ENCODE measurements at regions not wholly inside any gene's neighbourhood (a gene's known extent, or its start where the extent isn't known, plus 50 kb on each side); places are given as distances from the start of the nearest gene placed in this dataset.
"Not testable (repeated sequence)": the region's sequence is repeated elsewhere in the genome, so short reads cannot be mapped to it uniquely, and the experiment has no call there.

- DNase-seq: no peak
Measured at GRCh38 chr11:50088231-50088630, 55.6 kb downstream of the OR4C45 start.

- DNase-seq: no peak
Measured at GRCh38 chr11:50098186-50098725, 65.6 kb downstream of the OR4C45 start.

GRCh38 chr11:50102916-50103315 lies 70.2 kb downstream of the OR4C45 start:
- DNase-seq: no peak

DNA sequence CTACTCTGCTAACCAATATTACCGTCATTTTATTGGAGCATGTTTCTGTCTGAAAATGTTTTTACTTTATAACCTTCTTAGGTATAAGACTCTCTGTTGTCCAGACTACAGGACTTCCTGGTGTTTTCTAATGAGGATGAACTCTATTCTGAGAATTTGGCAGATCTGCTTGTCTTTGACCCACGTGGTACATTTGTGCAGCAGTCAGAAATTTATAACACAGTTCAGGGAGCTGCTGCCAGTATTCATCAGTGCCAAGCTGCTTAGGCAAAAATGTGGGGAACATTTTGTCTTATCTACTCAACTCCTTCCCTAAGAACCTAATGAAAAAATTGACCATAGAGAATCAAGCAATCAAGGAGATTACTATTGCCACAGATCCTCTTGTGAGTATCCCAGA lies 108.0 kb downstream of the OR4C45 start:
- not testable (repeated sequence) for DNase-seq

DNA sequence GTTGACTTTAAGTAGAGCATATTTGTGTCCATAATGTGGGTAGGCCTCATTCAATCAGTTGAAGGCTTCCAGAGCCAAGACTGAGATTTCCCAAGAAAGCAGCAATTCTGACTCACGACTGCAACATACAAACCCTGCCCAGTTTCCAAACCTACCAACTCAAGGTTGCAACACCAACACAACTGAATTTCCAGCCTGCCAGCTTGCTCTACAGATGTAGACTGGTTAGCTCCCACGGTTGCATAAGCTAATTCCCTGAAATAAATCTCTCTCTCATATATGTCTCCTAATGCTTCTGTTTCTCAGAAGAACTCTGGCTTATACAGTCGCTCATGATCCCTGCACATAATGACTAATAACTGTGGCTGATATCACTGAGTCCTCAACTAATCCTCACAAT lies 113.6 kb downstream of the OR4C45 start:
- DNase-seq: not testable (repeated sequence)

DNA sequence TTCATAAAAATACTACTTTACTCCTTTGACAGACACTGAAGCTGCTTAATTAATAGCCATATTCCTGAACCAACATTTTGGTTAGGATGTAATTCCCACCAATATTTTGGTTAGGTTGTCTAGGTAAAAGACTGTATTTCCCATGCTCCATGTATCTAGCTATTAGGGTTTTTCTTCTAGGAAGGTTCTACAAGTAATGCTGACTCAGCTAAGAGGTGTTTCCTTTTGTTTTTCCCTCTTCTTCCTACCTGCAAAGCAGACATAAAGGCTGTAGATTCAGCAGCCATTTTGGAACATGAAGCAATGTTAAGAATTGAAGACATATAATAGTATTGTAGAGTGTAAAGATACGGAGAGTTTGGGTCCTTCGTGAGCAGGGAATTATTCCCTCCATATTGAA lies 115.3 kb downstream of the OR4C45 start:
- DNase-seq: not testable (repeated sequence)

- DNase-seq: no peak
Measured at GRCh38 chr11:50155508-50155907, 122.8 kb downstream of the OR4C45 start.

DNA sequence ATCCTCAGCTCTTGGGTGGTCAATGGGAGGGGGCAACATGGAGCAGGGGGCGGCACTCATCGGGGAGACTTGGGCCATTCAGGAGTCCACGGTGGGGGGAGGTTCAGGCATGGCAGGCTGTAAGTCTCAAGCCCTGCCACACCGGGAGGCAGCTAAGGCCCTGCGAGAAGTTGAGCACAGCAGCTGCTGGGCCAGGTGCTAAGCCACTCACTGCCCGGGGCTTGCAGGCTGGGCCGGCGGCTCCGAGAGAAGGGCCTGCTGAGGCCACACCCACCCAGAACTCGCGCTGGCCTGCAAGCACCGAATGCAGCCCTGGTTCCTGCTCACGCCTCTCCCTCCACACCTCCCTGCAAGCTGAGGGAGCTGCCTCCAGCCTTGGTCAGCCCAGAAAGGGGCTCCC lies 131.4 kb downstream of the OR4C45 start:
- DNase-seq: no peak

- no peak for DNase-seq
Measured at GRCh38 chr11:50169634-50170033, 137.0 kb downstream of the OR4C45 start.

GRCh38 chr11:50170115-50170514 lies 137.4 kb downstream of the OR4C45 start:
- no peak for DNase-seq

GRCh38 chr11:50174189-50174588 lies 141.5 kb downstream of the OR4C45 start:
- no peak for DNase-seq

- no peak for DNase-seq
Measured at GRCh38 chr11:50174975-50175374, 142.3 kb downstream of the OR4C45 start.

DNA sequence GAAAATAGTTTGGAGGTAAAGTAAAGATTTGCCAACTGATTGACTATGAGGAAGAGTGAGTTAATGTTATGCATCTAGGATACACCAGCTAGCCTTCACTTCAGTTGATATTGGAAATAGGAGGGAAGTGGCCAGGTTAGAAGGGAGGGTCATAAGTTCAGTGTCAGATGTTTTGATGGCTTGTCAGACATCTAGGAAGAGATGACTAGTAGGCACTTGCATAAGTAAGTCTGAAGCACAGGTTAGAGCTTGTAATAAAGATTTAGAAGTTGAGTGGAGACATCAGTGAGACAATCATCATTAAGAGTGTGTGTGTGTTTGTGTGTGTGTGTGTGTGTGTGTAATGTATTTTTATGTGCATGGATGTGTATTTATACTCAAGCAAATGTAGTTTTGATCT lies 146.1 kb downstream of the OR4C45 start:
- no peak for DNase-seq

DNA sequence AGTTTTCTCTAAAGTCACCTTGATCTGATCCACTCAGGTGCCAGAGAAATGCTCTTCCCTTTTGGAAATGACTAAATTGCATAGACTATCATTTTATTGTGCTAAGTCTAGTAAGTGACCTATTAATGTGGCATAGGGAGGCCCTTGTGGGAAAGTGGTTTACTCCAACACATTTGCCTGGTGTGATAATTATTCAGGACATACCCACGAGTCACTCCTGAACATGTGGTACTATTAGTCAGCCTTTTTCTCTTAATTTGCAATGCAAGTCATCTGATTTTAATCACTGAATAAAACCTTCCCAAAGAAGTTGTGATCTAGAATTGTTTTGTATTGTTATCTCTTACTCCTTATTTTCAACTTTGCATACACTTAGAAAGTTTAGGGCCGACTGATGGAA lies 148.7 kb downstream of the OR4C45 start:
- DNase-seq: no peak

DNA sequence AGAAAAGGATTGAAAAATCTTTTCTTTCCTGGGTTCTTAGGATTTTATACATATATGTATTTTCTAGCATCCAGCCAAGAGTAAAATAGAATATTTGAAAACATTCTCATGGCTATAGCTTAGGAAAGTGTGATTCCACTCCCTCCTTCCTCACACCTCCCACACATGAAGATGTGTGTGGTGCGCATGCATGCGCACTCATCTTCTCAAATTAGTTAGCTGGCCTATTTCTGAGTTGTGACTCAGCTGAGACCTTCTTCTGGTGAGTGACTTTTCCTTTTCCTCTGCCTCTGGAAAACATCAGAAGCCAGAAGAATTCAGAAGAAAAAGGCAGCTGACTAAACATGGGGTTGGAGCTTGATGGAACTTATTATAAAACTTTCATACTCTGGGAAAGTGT lies 149.8 kb downstream of the OR4C45 start:
- DNase-seq: no peak

GRCh38 chr11:50183170-50183569 lies 150.5 kb downstream of the OR4C45 start:
- not testable (repeated sequence) for DNase-seq

DNA sequence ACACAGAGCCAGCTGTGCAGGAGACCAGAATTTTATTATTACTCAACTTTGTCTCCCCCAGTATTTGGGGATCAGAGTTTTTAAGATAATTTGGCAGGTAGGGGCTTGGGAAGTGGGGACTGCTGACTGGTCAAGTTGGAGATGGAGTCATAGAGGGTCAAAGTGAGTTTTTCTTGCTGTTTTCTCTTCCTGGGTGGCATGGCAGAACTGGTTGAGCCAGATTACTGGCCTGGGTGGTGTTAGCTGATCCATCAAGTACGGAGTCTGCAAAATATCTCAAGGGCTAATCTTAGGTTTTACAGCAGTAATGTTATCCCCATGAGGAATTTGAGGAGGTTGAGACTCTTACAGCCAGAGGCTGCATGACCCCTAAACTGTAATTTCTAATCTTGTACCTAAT lies 153.5 kb downstream of the OR4C45 start:
- DNase-seq: no peak

DNA sequence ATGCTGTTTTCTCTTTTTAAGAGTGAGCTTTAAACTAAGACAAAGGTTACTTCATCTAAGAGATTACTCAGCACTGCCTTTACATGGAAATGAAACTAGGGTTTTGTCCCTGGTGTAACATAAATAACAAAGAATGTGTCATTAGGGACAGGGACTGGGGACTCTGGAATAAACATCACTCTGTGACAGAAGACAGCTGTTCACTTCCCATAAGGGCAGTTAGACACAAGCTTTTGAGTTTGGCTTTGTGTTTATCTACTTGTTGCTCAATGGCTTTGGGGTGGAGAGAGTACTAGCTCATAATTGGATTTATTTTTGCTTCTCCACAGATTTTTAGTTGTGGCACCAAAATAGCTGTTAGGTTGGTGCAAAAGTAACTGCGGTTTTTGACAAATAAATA lies 154.5 kb downstream of the OR4C45 start:
- DNase-seq: no peak

DNA sequence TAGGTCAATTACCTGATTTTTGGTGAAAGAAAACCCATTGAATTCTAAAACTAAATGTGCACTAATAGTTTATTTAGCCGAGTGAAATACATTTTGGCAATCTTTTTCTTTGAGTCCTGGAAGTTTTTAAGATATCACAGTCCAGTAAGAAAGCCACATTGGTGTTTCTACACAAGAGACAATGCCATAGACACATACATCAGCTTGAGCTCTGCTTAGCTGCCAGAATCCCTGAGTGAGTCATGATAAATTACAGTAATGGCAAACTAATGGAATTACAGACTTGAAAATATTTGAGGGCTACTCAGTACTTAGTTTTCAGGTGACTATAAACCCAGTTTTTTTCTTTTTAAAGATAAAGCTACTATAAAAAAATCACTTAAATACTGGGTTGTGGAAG lies 155.4 kb downstream of the OR4C45 start:
- no peak for DNase-seq

GRCh38 chr11:50192743-50193142 lies 160.1 kb downstream of the OR4C45 start:
- no peak for DNase-seq

- DNase-seq: no peak
Measured at GRCh38 chr11:50214376-50214775, 181.7 kb downstream of the OR4C45 start.

DNA sequence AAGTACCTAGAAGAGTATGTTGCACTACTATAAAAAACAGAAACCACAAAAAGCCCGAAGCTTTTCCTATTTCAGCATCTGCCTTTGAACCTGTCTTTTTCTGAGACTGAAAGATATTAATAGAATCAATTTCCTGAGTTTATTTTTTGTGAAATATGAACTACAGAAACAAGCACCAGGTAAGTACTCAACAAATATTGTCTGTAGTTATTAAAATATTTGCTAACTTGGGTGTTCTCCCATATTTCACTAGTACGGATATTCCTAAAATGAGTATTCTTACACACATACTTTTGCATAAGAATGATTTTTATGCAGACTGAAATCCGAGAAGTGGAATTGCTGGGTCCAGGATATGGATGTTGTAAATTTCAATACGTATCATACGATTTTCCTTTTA lies 188.0 kb downstream of the OR4C45 start:
- DNase-seq: no peak

DNA sequence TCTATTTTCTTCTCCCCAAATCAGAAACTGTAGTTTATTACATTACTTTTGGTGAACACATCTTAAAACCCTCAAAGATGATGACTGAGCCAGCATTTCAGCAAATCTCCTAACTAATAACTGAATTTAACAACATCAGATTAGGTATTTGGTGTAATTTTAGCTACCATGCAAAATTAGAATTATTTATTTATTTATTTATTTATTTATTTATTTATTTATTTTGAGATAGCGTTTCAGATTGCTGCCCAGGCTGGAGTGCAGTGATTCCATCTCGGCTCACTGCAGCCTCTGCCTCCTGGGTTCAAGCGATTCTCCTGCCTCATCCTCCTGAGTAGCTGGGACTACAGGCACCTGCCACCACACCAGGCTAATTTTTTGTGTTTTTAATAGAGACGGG lies 205.7 kb downstream of the OR4C45 start:
- DNase-seq: not testable (repeated sequence)

DNA sequence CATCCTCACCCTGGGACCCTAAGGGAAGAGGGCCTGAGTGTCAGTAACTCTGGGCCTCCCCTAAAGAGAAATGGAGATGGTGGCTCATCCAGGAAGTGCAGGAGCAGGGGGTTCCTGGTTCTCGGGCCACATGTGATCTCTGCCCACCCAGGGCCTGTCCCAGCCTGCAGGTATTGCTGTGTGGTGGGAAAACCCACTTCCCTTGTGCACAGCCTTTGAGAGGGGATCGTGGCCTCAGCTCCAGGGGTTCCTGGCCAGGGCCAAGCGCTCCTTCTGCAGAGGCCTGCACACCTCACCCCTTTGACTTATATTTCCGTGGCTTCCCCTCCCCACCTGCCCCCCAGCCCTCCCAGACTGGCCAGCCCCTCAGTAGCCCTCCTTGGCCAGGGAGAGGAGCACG lies 213.5 kb downstream of the OR4C45 start:
- no peak for DNase-seq

DNA sequence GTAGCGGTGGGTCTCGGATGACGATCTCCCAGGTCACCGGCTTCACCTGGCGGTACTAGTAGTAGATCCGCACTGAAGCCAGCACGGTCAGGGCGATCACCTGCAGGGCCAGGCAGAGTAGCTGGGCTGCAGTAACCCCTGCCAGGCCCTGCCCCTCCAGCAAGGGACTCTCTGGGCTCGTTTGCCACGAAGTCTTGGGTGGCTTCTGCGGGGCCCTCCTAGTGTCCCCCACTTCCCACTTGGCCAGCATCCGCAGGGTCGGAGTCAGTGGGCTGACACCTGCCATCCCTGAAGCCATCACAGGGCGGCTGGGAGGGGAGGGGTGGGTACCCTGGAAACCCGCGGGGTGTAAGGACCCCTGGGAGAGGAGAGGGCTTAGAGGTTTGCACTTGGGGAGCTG lies 214.0 kb downstream of the OR4C45 start:
- no peak for DNase-seq
